ENCODE measurements at regions not wholly inside any gene's neighbourhood (a gene's known extent, or its start where the extent isn't known, plus 50 kb on each side); places are given as distances from the start of the nearest gene placed in this dataset.

DNA sequence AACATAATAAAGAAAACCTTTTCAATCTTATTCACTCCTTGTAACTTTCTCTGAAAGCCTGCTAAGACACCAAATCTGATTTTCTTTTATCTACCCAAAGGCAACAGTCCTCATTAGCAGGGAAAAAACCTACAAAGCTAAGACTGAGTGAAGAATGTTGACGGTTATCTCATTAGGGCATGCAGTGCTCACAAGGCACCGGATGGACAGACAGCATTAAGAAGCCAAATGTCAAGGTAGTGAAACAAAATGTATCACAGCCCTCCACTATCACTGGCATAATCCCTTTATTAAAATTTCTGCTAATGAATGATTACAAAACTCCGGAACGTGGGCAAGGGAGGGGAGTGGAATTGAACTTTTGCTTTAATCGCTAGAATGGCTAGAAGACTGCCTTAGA lies 442.8 kb downstream of the NEBL start:
- peaks cover 0 to 4% (median 0%) of the 10 kb centered on the region in 6 donors for H3K9me3 Mint-ChIP-seq
- H3K4me1 Mint-ChIP-seq, result peaks cover 7 to 14% of the 10 kb centered on the region in 2 donors
- DNase-seq, result no peak
- peaks cover 0 to 3% (median 0%) of the 10 kb centered on the region in 3 donors for H3K36me3 Mint-ChIP-seq
- no peak overlapping the region for H3K4me3 Mint-ChIP-seq
- peaks cover 0 to 4% (median 0%) of the 10 kb centered on the region in 3 donors for H3K27me3 Mint-ChIP-seq (ENCODE audit: low read depth in 3 of 3)
- H3K27ac Mint-ChIP-seq, result no peak overlapping the region

DNA sequence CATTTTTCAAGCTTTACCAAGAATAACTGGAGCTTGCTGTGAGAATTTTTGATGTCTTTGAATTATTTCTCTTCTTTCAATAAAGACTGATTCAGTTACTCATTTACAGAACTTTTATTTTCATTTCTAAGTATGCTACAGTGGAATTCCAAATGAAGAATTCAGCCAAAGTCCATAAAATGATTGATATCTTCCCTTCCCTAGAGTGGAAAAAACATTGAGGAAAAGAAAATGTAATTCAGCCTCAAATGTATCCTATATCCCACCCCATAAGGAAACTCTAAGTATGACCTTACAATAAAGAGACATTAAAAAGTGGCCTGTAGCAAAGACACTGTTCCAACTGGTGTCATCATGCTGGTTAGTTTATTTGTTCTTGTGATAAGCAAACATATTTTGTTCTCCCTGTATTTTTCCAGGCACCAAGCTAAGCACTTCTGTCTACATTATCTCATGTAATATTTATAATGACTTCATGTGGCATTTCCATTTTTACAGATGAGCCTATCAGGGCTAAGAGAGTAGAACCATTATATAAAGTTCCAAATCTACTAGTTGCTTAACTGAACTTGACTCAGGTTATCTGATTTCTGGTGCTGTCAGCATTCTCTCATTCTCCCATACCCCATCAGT lies 450.4 kb downstream of the NEBL start:
- Mint-ChIP-seq H3K27me3 (ENCODE audit: low read depth in 3 of 3) (peaks cover 0 to 4% (median 0%) of the 10 kb centered on the region in 3 donors), H3K27ac (no peak overlapping the region), H3K36me3 (peaks cover 4 to 11% (median 8%) of the 10 kb centered on the region in 3 donors), H3K4me3 (no peak overlapping the region), H3K9me3 (peaks cover 0 to 9% (median 0%) of the 10 kb centered on the region in 6 donors), H3K4me1 (peaks cover 9 to 14% of the 10 kb centered on the region in 2 donors)
- no peak for DNase-seq

DNA sequence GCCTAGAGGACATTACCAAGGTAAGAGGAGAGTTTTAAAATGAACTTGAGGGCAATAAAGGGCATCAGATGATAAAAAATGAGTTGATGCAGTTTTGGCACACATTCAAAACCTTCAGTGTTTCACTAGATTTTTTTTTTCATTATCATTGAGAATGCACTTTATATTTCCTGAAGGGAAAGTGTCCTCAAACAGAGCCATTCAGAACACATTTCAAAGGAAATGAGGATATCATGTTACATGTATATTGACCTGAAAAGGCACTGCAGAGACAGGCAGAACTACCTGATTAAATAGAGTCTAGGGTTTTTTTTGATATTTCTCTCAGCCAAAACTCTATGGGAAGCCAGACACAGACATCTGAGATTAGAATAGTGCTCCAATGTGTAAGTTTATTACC lies 454.0 kb downstream of the NEBL start:
- H3K27ac Mint-ChIP-seq, result no peak overlapping the region
- H3K4me1 Mint-ChIP-seq, result peaks cover 9 to 12% of the 10 kb centered on the region in 2 donors
- no peak for DNase-seq
- H3K4me3 Mint-ChIP-seq, result no peak overlapping the region
- H3K36me3 Mint-ChIP-seq, result peaks cover 7 to 19% (median 11%) of the 10 kb centered on the region in 3 donors
- H3K27me3 Mint-ChIP-seq (ENCODE audit: low read depth in 3 of 3), result peaks cover 0 to 2% (median 2%) of the 10 kb centered on the region in 3 donors
- H3K9me3 Mint-ChIP-seq, result peaks cover 0 to 25% (median 3%) of the 10 kb centered on the region in 6 donors

DNA sequence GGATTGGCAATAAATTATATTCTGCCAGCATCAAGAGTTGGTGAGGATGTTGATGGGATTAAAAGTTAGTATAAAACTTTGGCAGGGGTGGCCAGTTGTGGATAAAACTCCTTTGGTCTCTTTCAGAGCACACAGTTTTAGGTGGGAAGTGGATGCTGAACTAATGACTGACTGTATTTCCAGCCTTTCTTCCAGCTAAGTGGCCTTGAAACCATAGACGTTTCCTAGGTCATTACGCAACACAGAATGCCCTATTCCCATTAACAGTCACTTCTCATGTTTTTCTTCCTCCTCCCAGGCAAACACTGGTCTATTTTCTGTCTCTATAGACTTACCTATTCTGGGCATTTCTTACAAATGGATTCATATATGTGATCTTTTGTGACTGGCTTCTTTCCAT lies 467.4 kb downstream of the NEBL start:
- Mint-ChIP-seq H3K36me3 (peaks cover 15 to 21% (median 15%) of the 10 kb centered on the region in 3 donors), H3K27me3 (ENCODE audit: low read depth in 3 of 3) (peaks cover 0 to 4% (median 2%) of the 10 kb centered on the region in 3 donors), H3K27ac (peak overlapping the region in 2 of 6 donors; percentile 65 to 82), H3K4me1 (peaks cover 15 to 26% of the 10 kb centered on the region in 2 donors), H3K9me3 (peaks cover 14 to 18% (median 17%) of the 10 kb centered on the region in 6 donors), H3K4me3 (no peak overlapping the region)
- DNase-seq, result no peak

DNA sequence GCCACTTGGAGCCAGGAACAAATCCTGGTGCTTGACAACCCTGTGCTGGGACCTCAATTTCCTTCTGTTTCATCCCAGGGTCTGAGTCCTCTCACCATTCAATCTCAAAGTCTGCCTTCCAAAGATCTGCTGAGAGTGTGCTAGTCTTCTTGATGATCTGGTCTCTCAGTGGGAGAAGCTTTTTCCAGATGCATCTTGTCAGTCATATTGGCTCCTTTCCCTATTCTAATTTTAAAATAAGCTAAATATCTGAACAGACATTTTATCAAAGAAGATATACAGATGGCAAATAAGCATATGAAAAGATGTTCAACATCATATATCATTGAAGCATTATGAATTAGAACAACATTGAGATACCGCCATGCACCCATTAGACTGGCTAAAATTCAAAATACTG lies 469.3 kb downstream of the NEBL start:
- peaks cover 14 to 23% of the 10 kb centered on the region in 2 donors for H3K4me1 Mint-ChIP-seq
- H3K27me3 Mint-ChIP-seq (ENCODE audit: low read depth in 3 of 3), result peaks cover 0 to 7% (median 3%) of the 10 kb centered on the region in 3 donors
- peaks cover 18 to 28% (median 25%) of the 10 kb centered on the region in 6 donors for H3K9me3 Mint-ChIP-seq

DNA sequence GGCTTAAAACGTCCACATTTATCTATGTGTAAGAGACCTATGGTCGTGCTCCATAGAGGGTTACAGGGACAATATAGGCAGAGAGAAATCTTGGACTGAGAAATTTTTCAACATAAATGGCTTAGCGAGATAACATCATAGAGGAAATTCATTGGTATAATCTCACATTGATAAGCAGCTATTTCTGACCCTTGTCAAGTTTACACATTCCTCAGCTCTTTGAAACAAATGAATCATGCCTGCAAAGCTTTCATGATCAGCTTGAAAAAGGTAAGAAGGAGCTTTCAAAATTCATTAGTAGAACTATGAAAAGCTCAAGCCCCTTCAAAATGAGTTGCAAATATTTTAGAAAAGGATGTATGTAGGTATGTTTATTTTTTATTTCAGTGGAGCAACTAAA lies 478.8 kb downstream of the NEBL start:
- no peak overlapping the region for H3K27ac Mint-ChIP-seq
- peaks cover 0 to 4% (median 3%) of the 10 kb centered on the region in 3 donors for H3K27me3 Mint-ChIP-seq (ENCODE audit: low read depth in 3 of 3)
- peaks cover 0 to 14% (median 3%) of the 10 kb centered on the region in 3 donors for H3K36me3 Mint-ChIP-seq
- peaks cover 14 to 15% of the 10 kb centered on the region in 2 donors for H3K4me1 Mint-ChIP-seq
- no peak overlapping the region for H3K4me3 Mint-ChIP-seq
- no peak for DNase-seq
- H3K9me3 Mint-ChIP-seq, result peaks cover 0 to 15% (median 0%) of the 10 kb centered on the region in 6 donors

More for the DNA sequence above, 469.3 kb downstream of the NEBL start:
- Mint-ChIP-seq H3K36me3 (peaks cover 25 to 26% (median 26%) of the 10 kb centered on the region in 3 donors), H3K4me3 (no peak overlapping the region), H3K27ac (no peak overlapping the region)
- no peak for DNase-seq

DNA sequence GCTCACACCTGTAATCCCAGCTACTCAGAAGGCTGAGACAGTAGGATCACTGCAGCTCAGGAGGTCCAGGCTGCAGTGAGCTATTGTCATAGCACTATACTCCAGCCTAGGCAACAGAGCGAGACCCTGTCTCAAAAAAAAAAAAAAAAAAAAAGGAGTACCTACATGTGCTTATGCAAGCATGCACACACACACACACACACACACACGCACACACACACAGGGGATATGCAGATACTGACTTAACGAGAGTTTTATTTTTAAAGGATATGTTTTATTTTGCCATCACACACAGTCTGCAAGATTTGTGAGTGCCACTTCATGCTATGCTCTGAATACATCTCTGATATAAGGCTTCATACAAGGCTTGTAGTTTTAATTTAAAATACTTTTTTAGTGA lies 479.3 kb downstream of the NEBL start:
- no peak overlapping the region for H3K27ac Mint-ChIP-seq
- H3K4me3 Mint-ChIP-seq, result no peak overlapping the region
- DNase-seq, result no peak
- H3K36me3 Mint-ChIP-seq, result peaks cover 0 to 14% (median 3%) of the 10 kb centered on the region in 3 donors
- peaks cover 0 to 4% (median 3%) of the 10 kb centered on the region in 3 donors for H3K27me3 Mint-ChIP-seq (ENCODE audit: low read depth in 3 of 3)
- H3K9me3 Mint-ChIP-seq, result peaks cover 0 to 15% (median 0%) of the 10 kb centered on the region in 6 donors
- peaks cover 14 to 15% of the 10 kb centered on the region in 2 donors for H3K4me1 Mint-ChIP-seq

DNA sequence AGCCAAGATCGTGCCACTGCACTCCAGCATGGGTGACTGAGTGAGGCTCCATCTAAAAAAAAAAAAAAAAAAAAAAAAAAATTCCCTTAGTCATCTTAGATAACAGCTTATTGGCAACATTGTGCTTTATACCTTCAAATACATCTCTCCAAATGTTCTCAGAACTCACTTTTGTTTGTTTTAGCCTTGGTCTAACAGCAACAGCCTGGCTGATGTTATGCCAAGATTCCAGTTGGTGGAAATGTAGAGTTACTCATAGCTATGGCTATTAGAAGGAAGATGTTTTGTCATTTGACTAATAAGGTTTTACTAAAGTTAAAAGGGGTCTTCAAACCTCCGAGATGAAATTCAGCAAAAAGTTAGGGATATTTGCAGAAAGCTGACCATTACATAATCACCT lies 481.4 kb downstream of the NEBL start:
- H3K9me3 Mint-ChIP-seq, result peaks cover 0 to 15% (median 0%) of the 10 kb centered on the region in 6 donors
- H3K27me3 Mint-ChIP-seq (ENCODE audit: low read depth in 3 of 3), result peaks cover 0 to 9% (median 5%) of the 10 kb centered on the region in 3 donors
- peaks cover 3 to 14% (median 3%) of the 10 kb centered on the region in 3 donors for H3K36me3 Mint-ChIP-seq

DNA sequence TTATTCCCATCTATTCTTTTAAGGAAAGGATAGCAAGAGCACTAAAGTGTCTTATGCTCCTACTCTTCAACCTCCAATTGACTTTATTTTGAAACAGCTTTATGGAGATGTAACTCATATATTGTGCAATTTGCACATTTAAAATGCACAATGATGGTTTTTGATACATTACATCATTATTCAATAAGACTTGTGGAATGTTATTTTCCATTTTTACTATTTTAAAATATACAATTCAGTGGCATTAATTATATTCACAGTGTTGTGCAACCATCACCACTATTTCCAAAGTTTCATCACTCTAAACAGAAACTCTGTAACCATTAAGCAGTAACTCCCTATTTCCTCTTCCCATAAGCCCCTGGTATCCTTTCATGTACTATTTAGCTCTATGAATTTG lies 489.8 kb downstream of the NEBL start:
- DNase-seq, result no peak
- Mint-ChIP-seq H3K36me3 (peaks cover 3 to 8% (median 3%) of the 10 kb centered on the region in 3 donors), H3K4me1 (no peaks in the 10 kb centered on the region), H3K27me3 (ENCODE audit: low read depth in 3 of 3) (peaks cover 0 to 5% (median 5%) of the 10 kb centered on the region in 3 donors), H3K9me3 (peaks cover 0 to 2% (median 0%) of the 10 kb centered on the region in 6 donors), H3K27ac (no peak overlapping the region), H3K4me3 (no peak overlapping the region)

More for the DNA sequence above, 481.4 kb downstream of the NEBL start:
- DNase-seq, result no peak
- H3K27ac Mint-ChIP-seq, result no peak overlapping the region
- H3K4me1 Mint-ChIP-seq, result no peaks in the 10 kb centered on the region
- H3K4me3 Mint-ChIP-seq, result no peak overlapping the region

DNA sequence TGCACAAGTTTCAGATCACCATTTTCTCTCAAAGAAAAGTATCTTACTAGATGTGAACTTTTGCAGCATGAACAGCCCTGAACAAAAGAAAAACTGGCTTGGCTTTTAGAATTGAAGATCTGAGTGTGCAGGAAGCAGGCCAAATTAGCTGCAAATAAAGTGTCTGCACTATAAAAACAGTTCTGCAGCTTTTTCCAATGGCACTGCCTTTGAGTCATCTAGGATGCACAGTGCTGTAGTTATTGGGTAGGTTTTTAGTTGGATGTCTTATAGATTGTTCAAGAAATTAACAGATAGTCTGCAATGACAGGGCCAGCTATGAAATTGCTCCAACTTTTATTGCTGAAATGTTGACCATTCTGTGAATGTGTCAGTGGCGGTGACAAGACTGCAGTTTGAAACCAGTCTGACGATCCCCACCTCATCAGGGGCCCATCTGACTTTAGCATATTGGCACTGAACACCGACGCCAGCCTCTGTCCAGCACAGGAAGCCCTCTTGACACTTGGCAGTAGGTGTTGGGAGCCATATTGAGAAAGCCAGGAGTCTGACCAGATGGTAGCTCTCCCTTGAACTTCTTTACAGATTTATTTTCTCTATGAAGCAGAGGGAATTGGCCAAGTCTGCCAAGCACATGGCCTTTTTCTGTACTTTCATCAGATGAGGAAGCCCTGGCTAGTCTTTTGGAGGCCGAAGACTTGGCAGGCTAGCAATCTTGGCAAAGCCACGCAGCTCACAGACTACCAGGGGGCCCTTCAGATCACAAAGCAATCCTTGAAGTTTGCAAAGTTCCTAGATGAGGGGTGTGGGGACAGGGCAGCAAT lies 490.6 kb downstream of the NEBL start:
- Mint-ChIP-seq H3K36me3 (peaks cover 1 to 8% (median 3%) of the 10 kb centered on the region in 3 donors), H3K27ac (no peak overlapping the region), H3K4me3 (no peak overlapping the region), H3K27me3 (ENCODE audit: low read depth in 3 of 3) (peaks cover 0 to 5% (median 3%) of the 10 kb centered on the region in 3 donors), H3K4me1 (no peaks in the 10 kb centered on the region), H3K9me3 (peaks cover 0 to 2% (median 0%) of the 10 kb centered on the region in 6 donors)
- no peak for DNase-seq

DNA sequence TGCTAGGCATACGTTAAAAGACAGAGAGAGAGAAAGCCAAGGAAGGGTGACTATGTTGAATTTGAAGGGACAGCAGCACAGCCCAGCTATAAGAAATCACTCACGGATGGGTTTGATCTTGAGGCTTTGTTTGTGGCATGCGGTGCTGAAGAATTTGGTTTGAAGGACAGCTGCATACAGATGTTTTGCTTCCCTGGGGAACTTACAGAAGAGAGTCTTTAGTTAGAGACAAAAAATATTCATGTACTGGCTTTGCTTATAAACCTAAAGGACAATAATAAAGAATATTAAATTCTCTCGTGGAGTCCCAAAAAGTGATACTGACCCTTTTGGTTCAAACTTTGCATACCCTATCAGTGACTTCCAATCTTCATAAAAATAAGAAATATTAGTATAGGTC lies 491.4 kb downstream of the NEBL start:
- H3K27ac Mint-ChIP-seq, result no peak overlapping the region
- no peaks in the 10 kb centered on the region for H3K4me1 Mint-ChIP-seq
- peaks cover 0 to 8% (median 3%) of the 10 kb centered on the region in 3 donors for H3K36me3 Mint-ChIP-seq
- no peak overlapping the region for H3K4me3 Mint-ChIP-seq
- peaks cover 0 to 2% (median 0%) of the 10 kb centered on the region in 6 donors for H3K9me3 Mint-ChIP-seq
- peaks cover 0 to 3% (median 0%) of the 10 kb centered on the region in 3 donors for H3K27me3 Mint-ChIP-seq (ENCODE audit: low read depth in 3 of 3)
- no peak for DNase-seq

DNA sequence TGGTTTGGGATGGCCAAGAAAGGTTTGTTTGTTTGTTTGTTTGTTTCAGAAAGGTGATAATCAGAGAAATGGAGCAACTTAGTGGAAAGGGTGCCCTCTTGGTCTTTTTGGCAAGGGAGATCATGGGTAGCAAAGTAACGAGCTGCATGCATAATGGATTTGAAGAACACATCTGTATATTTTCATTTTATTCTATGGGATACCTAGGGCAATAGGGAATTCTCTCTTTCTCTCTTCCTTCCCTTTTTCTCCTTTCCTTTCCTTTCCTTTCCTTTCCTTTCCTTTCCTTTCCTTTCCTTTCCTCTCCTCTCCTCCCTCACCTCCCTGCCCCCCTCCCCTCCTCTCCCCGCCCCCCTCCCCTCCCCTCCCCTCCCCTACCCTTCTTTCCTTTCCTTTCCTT lies 492.1 kb downstream of the NEBL start:
- DNase-seq, result no peak
- Mint-ChIP-seq H3K4me3 (no peak overlapping the region), H3K4me1 (no peaks in the 10 kb centered on the region), H3K27ac (no peak overlapping the region), H3K36me3 (peaks cover 0 to 5% (median 3%) of the 10 kb centered on the region in 3 donors), H3K27me3 (ENCODE audit: low read depth in 3 of 3) (peaks cover 0 to 2% (median 0%) of the 10 kb centered on the region in 3 donors), H3K9me3 (peaks cover 0 to 2% (median 0%) of the 10 kb centered on the region in 6 donors)

DNA sequence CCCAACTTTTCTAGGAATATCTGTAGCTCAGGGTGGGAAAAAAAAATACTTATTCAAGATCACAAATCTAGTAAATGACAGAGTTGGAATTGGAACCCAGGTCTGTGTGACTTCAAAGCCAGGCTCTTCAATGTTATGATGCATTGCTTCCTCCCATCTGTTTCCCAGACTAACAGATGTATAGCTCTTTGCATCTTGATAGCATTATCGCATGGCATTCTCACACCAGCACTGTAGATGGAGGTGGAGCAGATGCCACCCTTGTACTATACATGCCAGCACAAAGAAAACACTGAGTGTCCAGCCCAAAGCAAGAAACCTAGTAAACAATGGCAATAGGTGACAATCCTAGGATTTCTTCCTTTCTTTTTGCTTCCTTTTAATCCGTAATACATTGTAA lies 497.3 kb downstream of the NEBL start:
- no peak for DNase-seq
- Mint-ChIP-seq H3K4me3 (no peak overlapping the region), H3K4me1 (no peaks in the 10 kb centered on the region), H3K27ac (no peak overlapping the region), H3K27me3 (ENCODE audit: low read depth in 3 of 3) (peaks cover 0 to 1% (median 0%) of the 10 kb centered on the region in 3 donors), H3K9me3 (peaks cover 0 to 1% (median 0%) of the 10 kb centered on the region in 6 donors), H3K36me3 (no peaks in the 10 kb centered on the region)

DNA sequence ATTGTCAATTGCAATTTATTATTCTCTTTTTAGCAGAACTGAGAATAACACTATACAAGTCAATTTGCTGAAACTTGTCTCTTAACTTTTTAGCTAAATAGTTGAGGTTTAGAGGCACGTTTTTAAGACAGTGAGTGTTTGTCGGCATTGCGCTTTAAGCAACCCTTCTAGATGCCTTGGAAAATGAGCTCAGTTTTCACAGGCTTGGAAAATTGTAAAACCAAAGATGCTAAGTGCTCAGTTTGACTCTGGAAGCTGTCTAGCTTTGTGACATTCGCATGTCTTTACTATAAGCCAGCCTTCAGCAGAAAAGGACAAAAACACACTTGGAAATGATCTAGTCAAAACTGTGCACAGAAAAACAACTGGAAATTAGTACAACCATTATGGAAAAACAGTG lies 500.4 kb downstream of the NEBL start:
- Mint-ChIP-seq H3K27me3 (ENCODE audit: low read depth in 3 of 3) (peaks cover 0 to 1% (median 0%) of the 10 kb centered on the region in 3 donors), H3K36me3 (peaks cover 0 to 4% (median 0%) of the 10 kb centered on the region in 3 donors), H3K4me3 (no peak overlapping the region), H3K27ac (no peak overlapping the region), H3K9me3 (peaks cover 0 to 1% (median 0%) of the 10 kb centered on the region in 6 donors), H3K4me1 (no peaks in the 10 kb centered on the region)
- no peak for DNase-seq

All from immature natural killer cell (primary cell).